SK-N-SH (cell line): ENCODE measurements at regions not wholly inside any gene's neighbourhood (a gene's known extent, or its start where the extent isn't known, plus 50 kb on each side); places are given as distances from the start of the nearest gene placed in this dataset.

ENCODE experiments used
- CTCF ChIP-seq: fragments of 200-600 bp; sonication (generic); IDR thresholded peaks from 2 replicates; pipeline ENCODE4 v1.6.1; 2017; ENCODE audit warnings: antibody characterized with exemption, mild to moderate bottlenecking, moderate library complexity
- EP300 ChIP-seq, 2 experiments: IDR thresholded peaks; 2 replicates each; pipeline versions ENCODE4 v1.4.0 to v1.6.1; 2012; ENCODE audit warnings: borderline replicate concordance in 1 of 2, low read depth in 1 of 2, low read length in 1 of 2
- GATA2 ChIP-seq: sonication (generic); formaldehyde crosslinking; IDR thresholded peaks from 2 replicates; pipeline ENCODE4 v1.5.0; 2020; ENCODE audit warnings: mild to moderate bottlenecking, missing genetic modification reagents
- MEF2A ChIP-seq: IDR thresholded peaks from 2 replicates; pipeline ENCODE4 v1.4.0; 2012; ENCODE audit warnings: low read depth, borderline replicate concordance
- PBX3 ChIP-seq: IDR thresholded peaks from 2 replicates; pipeline ENCODE4; 2012
- POLR2AphosphoS5 ChIP-seq: IDR thresholded peaks from 2 replicates; pipeline ENCODE4 v1.6.1; 2012; ENCODE audit warnings: low read depth, low read length
- REST ChIP-seq: IDR thresholded peaks from 2 replicates; pipeline ENCODE4 v1.6.1; 2012; ENCODE audit warnings: mild to moderate bottlenecking, low read depth, low read length, moderate library complexity
- SMC3 ChIP-seq: IDR thresholded peaks from 2 replicates; pipeline ENCODE4 v1.6.1; 2012; ENCODE audit warnings: low read depth, low read length, improper control_type of control experiment
- TEAD4 ChIP-seq: IDR thresholded peaks from 2 replicates; pipeline ENCODE4 v1.4.0; 2012; ENCODE audit warnings: mild to moderate bottlenecking, borderline replicate concordance; ENCODE audit not compliant: insufficient read depth
- YY1 ChIP-seq: IDR thresholded peaks from 2 replicates; pipeline ENCODE4 v1.4.0; 2012; ENCODE audit warnings: low read depth, mild to moderate bottlenecking

GRCh38 chrX:131201986-131202385 is 87.1 kb downstream of the IGSF1 start:
- TF ChIP-seq CTCF: no peak
- TF ChIP-seq EP300 (IDR thresholded peaks at IDR 0.05; ENCODE audit: borderline replicate concordance in 1 of 2, low read depth in 1 of 2, low read length in 1 of 2): no peak
- TF ChIP-seq YY1: no peak
- TF ChIP-seq GATA2 (CRISPR knock-in tag): no peak
- no peak for TF ChIP-seq PBX3
- no peak for TF ChIP-seq POLR2AphosphoS5
- TF ChIP-seq SMC3: no peak
- TF ChIP-seq TEAD4: no peak
- no peak for TF ChIP-seq REST
- no peak for TF ChIP-seq MEF2A
